Endothelial cell of umbilical vein (primary cell): ENCODE measurements at regions not wholly inside any gene's neighbourhood (a gene's known extent, or its start where the extent isn't known, plus 50 kb on each side); places are given as distances from the start of the nearest gene placed in this dataset.

Source experiments
- BruUV-seq: library from RNA; stranded (reverse); fragments of 400-500 nt; replicated peaks from 2 replicates; lab custom pipeline; 2021; lab: Mats Ljungman, UMichigan
- CTCF ChIA-PET: fragments of 300-600, 350-600 bp; sonication (Branson Sonifier 250); formaldehyde crosslinking; loops from one replicate; lab custom pipeline; 2021; ENCODE audit warnings: antibody characterized with exemption, inconsistent platforms; lab: Charles Lee
- POLR2A ChIA-PET: fragments of 300-600, 350-600 bp; sonication (Branson Sonifier 250); formaldehyde crosslinking; loops from one replicate; lab custom pipeline; 2021; ENCODE audit warnings: antibody characterized with exemption, inconsistent platforms; lab: Charles Lee
- DNase-seq: peaks from one replicate; pipeline ENCODE4 v3.0.0-alpha.2; 2011; ENCODE audit warnings: low read depth, low spot score
- FAIRE-seq: peaks from 2 replicates; lab custom pipeline; 2011; peaks lifted over from hg19 to GRCh38; lab: Jason Lieb, UNC
- H2AFZ ChIP-seq: 2 replicates; pipeline ENCODE4 v1.6.0; 2012; ENCODE audit warnings: low read depth, low read length, control low read depth, inconsistent platforms
- H3K27ac ChIP-seq: 2 replicates; pipeline ENCODE4 v1.5.1; 2011; ENCODE audit warnings: low read depth, mild to moderate bottlenecking, control low read depth, low read length, moderate library complexity; ENCODE audit not compliant: insufficient read depth
- H3K27me3 ChIP-seq, 2 experiments: 2 replicates each; pipeline versions ENCODE4 v1.6.0 to v1.6.1; 2011; ENCODE audit warnings: low read length in 2 of 2, mixed read lengths in 1 of 2; ENCODE audit not compliant: control insufficient read depth in 2 of 2, insufficient read depth in 2 of 2
- H3K36me3 ChIP-seq, 2 experiments: 2 replicates in 1 of 2; 3 replicates in 1 of 2; pipeline ENCODE4 v1.5.1; 2011; ENCODE audit warnings: low read length in 2 of 2, mild to moderate bottlenecking in 1 of 2, moderate library complexity in 1 of 2; ENCODE audit not compliant: control insufficient read depth in 2 of 2, insufficient read depth in 2 of 2; ENCODE audit errors: extremely low read depth in 1 of 2
- H3K4me1 ChIP-seq: 3 replicates; pipeline ENCODE4 v1.5.1; 2011; ENCODE audit warnings: mild to moderate bottlenecking, low read length; ENCODE audit not compliant: control insufficient read depth, insufficient read depth; ENCODE audit errors: extremely low read depth
- H3K4me2 ChIP-seq: 2 replicates; pipeline ENCODE4 v1.6.1; 2011; ENCODE audit warnings: low read length, control low read depth, mixed read lengths; ENCODE audit not compliant: insufficient read depth
- H3K4me3 ChIP-seq, 3 experiments: fragments of 200-600 bp in 1 of 3; sonication (generic), shearing (Covaris generic) in 1 of 3; replicated peaks in 1 of 3; 2 replicates each; pipeline ENCODE4 v1.5.1; 2011 to 2016; ENCODE audit warnings: control low read depth in 3 of 3, low read length in 3 of 3, mild to moderate bottlenecking in 2 of 3, inconsistent platforms in 1 of 3, low read depth in 1 of 3, moderate library complexity in 1 of 3; ENCODE audit not compliant: insufficient read depth in 1 of 3
- H3K79me2 ChIP-seq: 2 replicates; pipeline ENCODE4 v1.6.0; 2012; ENCODE audit warnings: low read length, inconsistent platforms; ENCODE audit not compliant: control insufficient read depth, insufficient read depth
- H3K9ac ChIP-seq: replicated peaks from 2 replicates; pipeline ENCODE3; 2011; ENCODE audit warnings: low read length, control low read depth; ENCODE audit not compliant: insufficient read depth; ENCODE audit errors: extremely low read depth
- H3K9me1 ChIP-seq: replicated peaks from 3 replicates; pipeline ENCODE4 v1.6.0; 2011; ENCODE audit warnings: mild to moderate bottlenecking, low read length; ENCODE audit not compliant: control insufficient read depth, insufficient read depth; ENCODE audit errors: extremely low read depth
- H3K9me3 ChIP-seq: replicated peaks from 2 replicates; pipeline ENCODE4 v1.5.1; 2012; ENCODE audit warnings: low read length, inconsistent platforms; ENCODE audit not compliant: control insufficient read depth, insufficient read depth
- H4K20me1 ChIP-seq: replicated peaks from 2 replicates; pipeline ENCODE3; 2011; ENCODE audit warnings: mild to moderate bottlenecking, low read length; ENCODE audit not compliant: control insufficient read depth, insufficient read depth; ENCODE audit errors: extremely low read depth
- CTCF ChIP-seq, 2 donors: IDR thresholded peaks; 1 replicate in 1 of 2; 2 replicates in 1 of 2; pipeline ENCODE4 v1.5.1; 2011; ENCODE audit warnings: low read length in 2 of 2, mild to moderate bottlenecking in 2 of 2, moderate library complexity in 2 of 2, control low read depth in 1 of 2, inconsistent platforms in 1 of 2, low read depth in 1 of 2; ENCODE audit not compliant: insufficient read depth in 1 of 2; ENCODE audit errors: extremely low read depth in 1 of 2
- EZH2 ChIP-seq: IDR thresholded peaks from 2 replicates; pipeline ENCODE4 v1.6.1; 2012; ENCODE audit warnings: borderline replicate concordance, low read depth, mild to moderate bottlenecking, moderate library complexity, low read length, inconsistent platforms; ENCODE audit not compliant: severe bottlenecking
- FOS ChIP-seq: IDR thresholded peaks from 2 replicates; pipeline ENCODE4 v1.6.1; 2011; ENCODE audit warnings: mild to moderate bottlenecking, low read length, moderate library complexity, borderline replicate concordance; ENCODE audit not compliant: insufficient read depth
- GATA2 ChIP-seq: IDR thresholded peaks from 2 replicates; pipeline ENCODE4 v1.7.0; 2011; ENCODE audit warnings: low read depth, mild to moderate bottlenecking, moderate library complexity, mixed read lengths, low read length; ENCODE audit not compliant: insufficient read length, insufficient read depth
- MAX ChIP-seq: IDR thresholded peaks from 2 replicates; pipeline ENCODE4 v1.6.1; 2011; ENCODE audit not compliant: insufficient read depth, insufficient read length
- MYC ChIP-seq: IDR thresholded peaks from one replicate; pipeline ENCODE4 v1.6.1; 2011; ENCODE audit warnings: mild to moderate bottlenecking, low read depth, low read length
- POLR2A ChIP-seq: IDR thresholded peaks from 2 replicates; pipeline ENCODE4 v1.6.1; 2012; ENCODE audit warnings: low read depth, mild to moderate bottlenecking, control low read depth, low read length
- POLR2AphosphoS5 ChIP-seq: IDR thresholded peaks from 2 replicates; pipeline ENCODE4 v1.6.1; 2012; ENCODE audit warnings: low read depth, mild to moderate bottlenecking, control low read depth, low read length, moderate library complexity; ENCODE audit not compliant: insufficient read depth
- dilution Hi-C: fragments of 300-500 bp; cut with MboI; formaldehyde crosslinking; loops from one replicate; pipeline ENCODE4 v1.15.0; 2019; ENCODE audit warnings: low sequenced_read_pairs; ENCODE audit not compliant: extremely low pct_ligation_motif_present
- intact Hi-C: fragments of 100-400 bp; cut with micrococcal nuclease; formaldehyde crosslinking; loops from one replicate; pipeline ENCODE4 v1.10.0; 2022

GRCh38 chr4:189029976-189030504 lies 890.8 kb downstream of the TRIML1 start:
- FAIRE-seq (no peak), DNase-seq (no peak)
- Histone ChIP-seq H3K4me2 (no peak overlapping the region), H3K9me1 (no peaks in the 10 kb centered on the region), H3K4me3 (no peak overlapping the region), H3K27ac (no peak overlapping the region), H3K79me2 (no peaks in the 10 kb centered on the region), H2AFZ (no peak overlapping the region), H3K4me1 (no peaks in the 10 kb centered on the region), H3K27me3 (no peaks in the 10 kb centered on the region), H4K20me1 (no peaks in the 10 kb centered on the region), H3K9me3 (peaks cover 6% of the 10 kb centered on the region), H3K36me3 (no peaks in the 10 kb centered on the region), H3K9ac (no peak overlapping the region)
- TF ChIP-seq POLR2A: no peak
- no peak for TF ChIP-seq MAX
- no peak for TF ChIP-seq FOS
- no peak for TF ChIP-seq EZH2
- TF ChIP-seq MYC: no peak
- no peak for TF ChIP-seq POLR2AphosphoS5
- no peak for TF ChIP-seq GATA2
- TF ChIP-seq CTCF (IDR thresholded peaks at IDR 0.05; ENCODE audit: extremely low read depth in 1 of 2, insufficient read depth in 1 of 2, low read depth in 1 of 2, low read length in 2 of 2): no peak
- dilution Hi-C loops (no loop called here), intact Hi-C loops (no loop called here)
- BruUV-seq: no TSS peak
- CTCF ChIA-PET: no interaction called here
- POLR2A ChIA-PET: no interaction called here
